GM12801 (cell line): ENCODE measurements at regions not wholly inside any gene's neighbourhood (a gene's known extent, or its start where the extent isn't known, plus 50 kb on each side); places are given as distances from the start of the nearest gene placed in this dataset.

Source experiments
- CTCF ChIP-seq: IDR thresholded peaks from one replicate; pipeline ENCODE4 v1.5.1; 2011; ENCODE audit warnings: control low read depth; ENCODE audit not compliant: insufficient read length; ENCODE audit errors: extremely low read depth

GRCh38 chr10:109467551-109467950 is 455.8 kb downstream of the XPNPEP1 start:
- TF ChIP-seq CTCF = no peak

- TF ChIP-seq CTCF = no peak
These were observed 458.4 kb downstream of the XPNPEP1 start for GRCh38 chr10:109464949-109465348.

GRCh38 chr10:109457302-109457638 is 466.0 kb downstream of the XPNPEP1 start:
- no peak for TF ChIP-seq CTCF

GRCh38 chr10:109456566-109457301 is 466.6 kb downstream of the XPNPEP1 start:
- TF ChIP-seq CTCF = no peak

- TF ChIP-seq CTCF = no peak
These were observed 468.6 kb downstream of the XPNPEP1 start for GRCh38 chr10:109454691-109455090.

- no peak for TF ChIP-seq CTCF
These were observed 471.4 kb downstream of the XPNPEP1 start for GRCh38 chr10:109451879-109452278.

GRCh38 chr10:109450702-109451101 is 472.6 kb downstream of the XPNPEP1 start:
- no peak for TF ChIP-seq CTCF
